BLaER1 treated with 17β-estradiol and CSF1 and Interleukin-3, amounts not matched to agents 10 nM and 100 nM (cell line): ENCODE measurements at regions not wholly inside any gene's neighbourhood (a gene's known extent, or its start where the extent isn't known, plus 50 kb on each side); places are given as distances from the start of the nearest gene placed in this dataset.
A peak's percentile ranks its signal among the peaks of the same experiment; 100 is the strongest.
"Not testable (repeated sequence)": the region's sequence is repeated elsewhere in the genome, so short reads cannot be mapped to it uniquely, and the experiment has no call there.

Source experiments
- H3K27ac ChIP-seq, 11 experiments: shearing (Covaris generic); formaldehyde crosslinking; 2 replicates each; pipeline ENCODE4 v1.8.1; 2022
- H3K27me3 ChIP-seq, 11 experiments: shearing (Covaris generic); formaldehyde crosslinking; 2 replicates each; pipeline ENCODE4 v1.8.1; 2022
- H3K36me3 ChIP-seq, 11 experiments: shearing (Covaris generic); formaldehyde crosslinking; 2 replicates each; pipeline ENCODE4 v1.8.1; 2022
- H3K4me1 ChIP-seq, 10 experiments: shearing (Covaris generic); formaldehyde crosslinking; 2 replicates each; pipeline ENCODE4 v1.8.1; 2022
- H3K4me2 ChIP-seq, 11 experiments: shearing (Covaris generic); formaldehyde crosslinking; 2 replicates each; pipeline ENCODE4 v1.8.1; 2022
- H3K4me3 ChIP-seq, 10 experiments: shearing (Covaris generic); formaldehyde crosslinking; 2 replicates each; pipeline ENCODE4 v1.8.1; 2022
- H3K9ac ChIP-seq, 11 experiments: shearing (Covaris generic); formaldehyde crosslinking; 2 replicates each; pipeline ENCODE4 v1.8.1; 2022
- H3K9me3 ChIP-seq, 11 experiments: shearing (Covaris generic); formaldehyde crosslinking; replicated peaks in 1 of 11; 2 replicates each; pipeline ENCODE4 v1.8.1; 2022
- H4K20me1 ChIP-seq, 11 experiments: shearing (Covaris generic); formaldehyde crosslinking; 2 replicates each; pipeline ENCODE4 v1.8.1; 2022
- Cebpa-rat ChIP-seq, 11 experiments: shearing (Covaris generic); IDR thresholded peaks; 2 replicates each; pipeline ENCODE4 v1.8.1; 2022

DNA sequence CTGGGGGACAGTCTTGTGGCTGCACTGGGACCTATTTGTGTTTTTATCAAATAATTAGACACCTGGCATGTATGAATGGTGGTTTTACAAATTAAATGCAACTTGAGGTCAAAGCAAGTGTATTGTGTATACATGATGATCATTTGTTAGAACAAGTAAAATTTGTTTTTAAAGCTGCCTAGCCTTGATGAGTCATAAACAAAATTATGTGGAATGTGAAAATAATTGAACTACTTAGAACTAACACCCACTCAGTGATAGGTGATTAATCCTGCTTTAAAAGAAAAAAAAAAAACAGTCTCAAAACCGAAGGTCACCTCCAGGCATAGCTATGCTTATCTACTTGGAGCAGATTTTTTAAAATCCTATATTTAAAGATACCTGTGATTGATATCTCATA lies 770.3 kb upstream of the SLITRK5 start:
- Histone ChIP-seq H3K27me3 (no peaks in the 10 kb centered on the region), H3K4me2 (no peak overlapping the region), H3K9me3 (no peaks in the 10 kb centered on the region), H3K36me3 (no peaks in the 10 kb centered on the region), H3K4me1 (no peaks in the 10 kb centered on the region), H3K27ac (no peak overlapping the region), H3K9ac (no peak overlapping the region), H4K20me1 (no peaks in the 10 kb centered on the region), H3K4me3 (no peak overlapping the region)
- no peak for TF ChIP-seq Cebpa-rat (IDR thresholded peaks at IDR 0.05)

DNA sequence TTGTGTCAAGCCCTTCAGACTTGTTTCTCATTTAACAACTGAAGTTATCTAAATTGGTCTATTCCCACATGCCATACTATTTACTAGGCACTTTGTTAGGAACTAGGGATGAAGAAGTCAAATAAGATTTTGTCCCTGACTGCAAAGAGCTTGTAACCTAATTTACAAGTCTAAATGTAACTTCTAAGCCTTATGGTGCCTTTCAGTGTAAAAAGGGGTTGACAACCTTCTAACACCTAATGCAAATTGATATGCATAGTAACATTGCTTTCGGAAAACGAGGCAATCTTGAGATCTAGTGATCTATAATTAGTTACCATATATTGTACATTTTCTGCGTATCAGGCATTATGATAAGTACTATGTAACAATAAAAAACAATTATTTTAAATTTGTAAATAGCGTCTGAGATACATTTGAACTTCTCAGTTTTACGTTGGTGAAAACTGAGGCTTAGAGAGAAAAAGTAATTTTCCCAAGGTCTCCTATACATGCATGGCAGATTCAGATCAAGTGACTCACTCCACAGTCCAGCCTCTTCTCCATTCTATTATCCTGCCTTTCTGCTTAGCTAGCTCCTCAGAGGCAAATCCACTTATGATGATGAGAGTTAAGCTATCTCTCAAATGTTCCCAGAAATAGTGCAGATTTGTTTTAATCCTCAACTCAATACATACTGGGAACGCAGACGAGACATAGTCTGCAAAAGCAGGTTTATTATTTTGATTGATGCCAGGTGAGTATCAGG lies 764.9 kb upstream of the SLITRK5 start:
- H3K4me3 ChIP-seq = no peak overlapping the region
- H3K4me2 ChIP-seq = no peak overlapping the region
- no peaks in the 10 kb centered on the region for H3K4me1 ChIP-seq
- no peaks in the 10 kb centered on the region for H3K9me3 ChIP-seq
- H4K20me1 ChIP-seq = no peaks in the 10 kb centered on the region
- TF ChIP-seq Cebpa-rat (IDR thresholded peaks at IDR 0.05) = no peak
- no peaks in the 10 kb centered on the region for H3K36me3 ChIP-seq
- no peaks in the 10 kb centered on the region for H3K27me3 ChIP-seq
- H3K9ac ChIP-seq = no peak overlapping the region
- H3K27ac ChIP-seq = no peak overlapping the region

DNA sequence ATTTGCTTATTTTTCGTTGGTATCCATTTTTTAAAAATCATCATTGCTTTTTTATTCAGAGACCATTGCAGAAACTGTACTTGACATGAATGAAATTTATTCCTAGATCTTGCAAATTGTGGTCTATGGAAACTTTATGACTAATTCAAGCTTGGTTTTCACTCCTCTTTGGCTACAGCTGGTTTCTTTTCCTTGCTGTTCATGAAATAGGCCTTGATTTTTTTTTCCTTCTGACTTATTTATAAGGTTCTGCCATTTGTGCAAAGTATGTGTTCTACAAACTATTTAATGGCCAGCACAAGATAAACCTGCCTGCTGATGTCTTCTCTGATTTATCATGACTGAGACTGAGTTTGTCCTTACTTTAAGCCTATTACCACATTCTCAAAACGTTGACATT lies 764.0 kb upstream of the SLITRK5 start:
- Histone ChIP-seq H3K4me2 (no peak overlapping the region), H3K4me1 (no peaks in the 10 kb centered on the region), H3K9me3 (no peaks in the 10 kb centered on the region), H3K4me3 (no peak overlapping the region), H4K20me1 (no peaks in the 10 kb centered on the region), H3K9ac (no peak overlapping the region), H3K27ac (no peak overlapping the region), H3K36me3 (no peaks in the 10 kb centered on the region), H3K27me3 (no peaks in the 10 kb centered on the region)
- TF ChIP-seq Cebpa-rat (IDR thresholded peaks at IDR 0.05) = no peak

DNA sequence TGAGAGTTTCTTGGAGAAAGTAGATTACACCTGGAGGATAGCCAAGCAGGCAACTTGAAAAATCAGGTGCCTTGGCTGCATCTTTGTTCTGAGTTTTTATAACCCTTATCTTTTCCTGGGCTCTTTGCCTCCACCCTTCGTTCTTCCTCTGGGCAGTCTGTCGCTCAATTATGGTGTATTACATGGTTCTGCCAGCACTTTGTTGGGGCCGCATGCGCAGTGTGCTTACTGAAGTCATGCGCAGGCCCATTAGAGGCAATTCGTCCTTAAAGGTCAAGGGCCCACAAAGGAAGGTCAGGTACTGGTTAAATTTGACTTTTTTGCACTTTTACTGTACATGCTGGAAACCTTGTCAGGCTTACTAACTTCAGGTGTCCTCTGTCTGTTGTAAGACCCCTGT lies 761.9 kb upstream of the SLITRK5 start:
- no peak overlapping the region for H3K4me3 ChIP-seq
- H3K27me3 ChIP-seq = no peaks in the 10 kb centered on the region
- no peak overlapping the region for H3K27ac ChIP-seq
- no peak for TF ChIP-seq Cebpa-rat (IDR thresholded peaks at IDR 0.05)
- H3K36me3 ChIP-seq = no peaks in the 10 kb centered on the region
- H3K9ac ChIP-seq = no peak overlapping the region
- H3K4me2 ChIP-seq = no peak overlapping the region
- H4K20me1 ChIP-seq = no peaks in the 10 kb centered on the region
- H3K4me1 ChIP-seq = no peaks in the 10 kb centered on the region
- no peaks in the 10 kb centered on the region for H3K9me3 ChIP-seq

DNA sequence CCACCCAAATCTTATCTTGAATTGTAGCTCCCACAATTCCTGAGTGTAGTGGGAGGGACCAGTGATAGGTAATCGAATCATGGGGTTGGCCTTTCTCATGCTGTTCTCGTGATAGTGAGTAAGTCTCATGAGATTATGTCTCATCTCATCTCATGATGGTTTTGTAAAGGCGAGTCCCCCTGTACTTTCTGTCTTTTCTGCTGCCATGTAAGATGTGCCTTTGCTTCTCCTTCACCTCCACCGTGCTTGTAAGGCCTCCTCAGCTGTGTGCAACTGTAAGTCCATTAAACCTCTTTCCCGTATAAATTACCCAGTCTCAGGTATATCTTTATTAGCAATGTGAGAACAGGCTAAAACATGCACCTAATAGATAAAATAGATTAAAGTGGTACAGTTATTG lies 756.4 kb upstream of the SLITRK5 start:
- H4K20me1 ChIP-seq = no peaks in the 10 kb centered on the region
- H3K4me2 ChIP-seq = no peak overlapping the region
- no peak overlapping the region for H3K27ac ChIP-seq

DNA sequence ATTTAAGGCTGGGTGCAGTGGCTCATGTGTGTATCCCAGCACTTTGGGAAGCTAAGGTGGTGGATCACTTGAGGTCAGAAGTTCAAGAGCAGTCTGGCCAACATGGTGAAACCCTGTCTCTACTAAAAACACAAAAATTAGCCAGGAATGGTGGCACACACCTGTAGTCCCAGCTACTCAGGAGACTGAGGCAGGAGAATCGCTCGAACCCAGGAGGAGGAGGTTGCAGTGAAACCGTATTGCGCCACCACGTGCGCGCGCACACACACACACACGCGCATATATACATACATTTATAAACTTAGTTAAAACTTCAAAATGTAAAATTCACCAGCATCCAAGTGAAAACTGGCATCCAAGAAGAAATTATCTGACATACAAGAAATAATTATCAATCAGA lies 753.7 kb upstream of the SLITRK5 start:
- H3K27ac ChIP-seq, H3K27me3 ChIP-seq, H3K4me2 ChIP-seq, H3K4me3 ChIP-seq, H4K20me1 ChIP-seq, H3K4me1 ChIP-seq, H3K9me3 ChIP-seq, H3K9ac ChIP-seq, H3K36me3 ChIP-seq: not testable (repeated sequence)

More for the DNA sequence above, 756.4 kb upstream of the SLITRK5 start:
- Histone ChIP-seq H3K27me3 (no peaks in the 10 kb centered on the region), H3K36me3 (no peaks in the 10 kb centered on the region), H3K4me3 (no peak overlapping the region), H3K9ac (no peak overlapping the region), H3K9me3 (0 out of 22 replicates have a peak, but pooled peaks cover 0 to 3% (median 0%) of the 10 kb centered on the region in 11 experiments), H3K4me1 (no peaks in the 10 kb centered on the region)
- TF ChIP-seq Cebpa-rat (IDR thresholded peaks at IDR 0.05) = no peak

DNA sequence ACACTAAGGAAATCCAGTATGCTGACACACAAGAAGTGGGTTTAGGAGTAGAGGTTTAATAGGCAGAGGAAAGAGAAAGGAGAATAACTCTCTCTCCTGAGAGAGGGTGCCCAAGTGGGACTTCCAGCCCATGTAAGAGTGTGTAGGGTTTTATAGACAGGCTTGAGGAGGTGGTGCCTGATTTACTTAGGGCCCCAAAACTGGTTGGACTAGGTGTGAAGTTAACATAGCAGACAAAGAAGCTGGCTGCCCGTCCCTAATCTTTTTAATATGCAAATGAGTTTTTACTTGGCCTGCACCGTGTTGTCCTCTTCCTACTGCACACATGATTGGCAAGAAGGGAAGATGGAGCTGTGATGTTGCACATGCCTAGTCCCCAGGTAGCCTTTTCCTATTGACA lies 752.5 kb upstream of the SLITRK5 start:
- H3K27me3 ChIP-seq = no peaks in the 10 kb centered on the region
- no peak overlapping the region for H3K9ac ChIP-seq
- H3K4me2 ChIP-seq = no peak overlapping the region
- peaks cover 0 to 10% (median 5%) of the 10 kb centered on the region in 10 experiments; a peak in 8 of 20 replicates for H3K4me1 ChIP-seq
- H3K27ac ChIP-seq = no peak overlapping the region
- H4K20me1 ChIP-seq = no peaks in the 10 kb centered on the region
- H3K9me3 ChIP-seq = 0 out of 22 replicates have a peak, but pooled peaks cover 0 to 3% (median 0%) of the 10 kb centered on the region in 11 experiments
- no peaks in the 10 kb centered on the region for H3K36me3 ChIP-seq
- TF ChIP-seq Cebpa-rat (IDR thresholded peaks at IDR 0.05) = no peak
- H3K4me3 ChIP-seq = no peak overlapping the region

DNA sequence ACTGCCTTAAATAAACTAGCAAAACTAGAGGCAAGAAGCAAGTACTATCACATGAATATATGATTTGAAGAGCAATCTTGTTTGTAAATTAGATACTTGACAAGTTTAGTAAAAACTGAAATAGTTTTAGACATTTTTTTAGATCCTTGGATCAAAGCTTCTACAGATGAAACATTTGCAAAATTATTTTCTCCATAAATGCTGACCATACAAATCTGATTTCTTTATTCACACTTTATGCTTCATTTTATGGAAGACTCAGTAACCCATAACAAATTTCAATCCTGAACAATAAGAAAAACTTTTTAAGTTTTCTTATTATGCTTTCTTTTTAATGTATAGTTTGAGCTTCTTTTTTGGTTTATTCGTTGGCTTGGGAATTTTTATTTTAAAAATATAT lies 750.2 kb upstream of the SLITRK5 start:
- H3K27me3 ChIP-seq = no peaks in the 10 kb centered on the region
- H3K4me3 ChIP-seq = no peak overlapping the region
- no peak for TF ChIP-seq Cebpa-rat (IDR thresholded peaks at IDR 0.05)
- no peaks in the 10 kb centered on the region for H4K20me1 ChIP-seq
- no peaks in the 10 kb centered on the region for H3K9me3 ChIP-seq
- no peaks in the 10 kb centered on the region for H3K36me3 ChIP-seq
- peaks cover 0 to 10% (median 5%) of the 10 kb centered on the region in 10 experiments; a peak in 8 of 20 replicates for H3K4me1 ChIP-seq
- H3K9ac ChIP-seq = no peak overlapping the region
- no peak overlapping the region for H3K4me2 ChIP-seq
- no peak overlapping the region for H3K27ac ChIP-seq

DNA sequence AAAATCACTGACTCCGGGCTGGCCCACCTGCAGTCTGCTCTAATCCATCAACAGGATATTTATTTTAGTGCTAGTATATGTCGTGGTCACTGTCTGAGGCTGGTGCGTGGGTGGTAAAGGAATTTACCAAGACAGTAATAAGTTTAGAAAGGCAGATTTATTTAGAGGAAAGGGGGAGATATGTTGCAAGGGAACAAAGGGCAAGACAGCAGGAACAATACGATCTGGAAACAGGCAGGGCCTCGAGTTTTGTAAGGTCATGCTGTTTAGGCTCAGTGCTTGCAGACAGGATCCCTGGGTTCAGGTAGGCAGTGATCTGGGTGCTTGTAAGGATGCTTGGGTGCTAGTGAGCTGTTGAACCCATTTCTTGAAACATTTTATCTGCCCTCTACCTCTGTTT lies 748.2 kb upstream of the SLITRK5 start:
- no peaks in the 10 kb centered on the region for H3K27me3 ChIP-seq
- H3K4me1 ChIP-seq = peaks cover 0 to 10% (median 5%) of the 10 kb centered on the region in 10 experiments; a peak in 8 of 20 replicates
- no peak overlapping the region for H3K27ac ChIP-seq
- H4K20me1 ChIP-seq = no peaks in the 10 kb centered on the region
- H3K4me3 ChIP-seq = no peak overlapping the region
- peaks cover 0 to 3% (median 0%) of the 10 kb centered on the region in 11 experiments; a peak in 1 of 22 replicates for H3K9me3 ChIP-seq
- H3K36me3 ChIP-seq = no peaks in the 10 kb centered on the region
- H3K4me2 ChIP-seq = peak overlapping the region in 6 of 11 experiments; percentile 3 to 33 (median 16); a peak in 5 of 22 replicates
- no peak overlapping the region for H3K9ac ChIP-seq
- no peak for TF ChIP-seq Cebpa-rat (IDR thresholded peaks at IDR 0.05)

DNA sequence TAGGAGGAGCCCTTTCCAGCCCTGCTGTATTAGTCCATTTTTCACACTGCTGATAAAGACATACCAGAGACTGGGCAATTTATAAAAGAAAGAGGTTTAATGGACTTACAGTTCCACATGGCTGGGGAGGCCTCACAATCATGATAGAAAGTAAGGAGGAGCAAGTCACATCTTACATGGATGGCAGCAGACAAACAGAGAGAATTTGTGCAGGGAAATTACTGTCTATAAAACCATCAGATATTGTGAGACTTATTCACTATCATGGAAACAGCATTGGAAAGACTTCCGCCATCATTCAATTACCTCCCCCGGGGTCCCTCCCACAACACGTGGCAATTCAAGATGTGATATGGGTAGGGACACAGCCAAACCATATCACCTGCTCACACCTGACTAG lies 744.3 kb upstream of the SLITRK5 start:
- H3K9me3 ChIP-seq, H3K36me3 ChIP-seq, H4K20me1 ChIP-seq, H3K4me2 ChIP-seq, H3K4me1 ChIP-seq, H3K27ac ChIP-seq, H3K9ac ChIP-seq, H3K27me3 ChIP-seq, H3K4me3 ChIP-seq: not testable (repeated sequence)
